Mammary epithelial cell (primary cell): ENCODE measurements at regions not wholly inside any gene's neighbourhood (a gene's known extent, or its start where the extent isn't known, plus 50 kb on each side); places are given as distances from the start of the nearest gene placed in this dataset.

ENCODE experiments used
- CTCF ChIP-seq, 2 donors: IDR thresholded peaks in 1 of 2; conservative IDR thresholded peaks in 1 of 2; 2 replicates each; pipeline ENCODE4 v1.5.1; 2011 to 2012; ENCODE audit warnings: inconsistent platforms in 2 of 2, low read length in 2 of 2, mild to moderate bottlenecking in 2 of 2, control low read depth in 1 of 2, low read depth in 1 of 2; ENCODE audit not compliant: insufficient read depth in 1 of 2; ENCODE audit errors: extremely low read depth in 1 of 2
- EZH2 ChIP-seq: IDR thresholded peaks from 2 replicates; pipeline ENCODE4 v1.6.1; 2012; ENCODE audit warnings: low read length, inconsistent platforms, borderline replicate concordance

DNA sequence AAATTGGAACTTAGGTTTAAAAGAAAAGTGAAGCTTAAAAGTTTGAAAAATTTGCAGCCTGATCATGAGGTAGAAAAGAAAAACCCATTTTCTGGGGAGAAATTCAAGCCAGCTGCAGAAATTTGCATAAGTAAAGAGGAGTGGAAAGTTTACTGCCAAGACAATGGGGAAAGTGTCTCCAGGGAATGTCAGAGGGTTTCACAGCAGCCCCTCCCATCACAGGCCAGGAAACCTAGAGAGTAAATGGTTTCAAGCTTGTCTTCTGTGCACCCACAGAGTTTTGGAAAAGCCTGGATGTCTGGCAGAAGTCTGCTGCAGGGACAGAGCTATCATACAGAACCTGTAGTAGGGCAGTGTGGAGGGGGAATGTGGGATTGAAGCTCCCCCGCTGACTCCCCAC, 254.0 kb upstream of the FSIP2 start:
- TF ChIP-seq CTCF (conservative IDR thresholded peaks at IDR 0.05 in 1 of 2, IDR thresholded peaks at IDR 0.05 in 1 of 2; ENCODE audit: extremely low read depth in 1 of 2, insufficient read depth in 1 of 2, low read depth in 1 of 2, low read length in 2 of 2) = no peak
- TF ChIP-seq EZH2 = no peak
